H1 (cell line): ENCODE measurements at regions not wholly inside any gene's neighbourhood (a gene's known extent, or its start where the extent isn't known, plus 50 kb on each side); places are given as distances from the start of the nearest gene placed in this dataset.

Experiments used
- CTCF ChIA-PET: fragments of 300-600 bp; sonication (Branson Sonifier 250); formaldehyde crosslinking; loops from one replicate; lab custom pipeline; 2021; ENCODE audit not compliant: partially characterized antibody; lab: Charles Lee
- POLR2A ChIA-PET: fragments of 300-600 bp; sonication (Branson Sonifier 250); formaldehyde crosslinking; loops from one replicate; lab custom pipeline; 2021; ENCODE audit warnings: inconsistent platforms; ENCODE audit not compliant: partially characterized antibody; lab: Charles Lee
- DNase-seq, 2 experiments: peaks; one replicate each; pipeline versions ENCODE4 v3.0.0 to v3.0.0-alpha.2; 2010 to 2022; ENCODE audit warnings: low spot score in 2 of 2, low read depth in 1 of 2, mixed read lengths in 1 of 2
- FAIRE-seq: peaks from 2 replicates; lab custom pipeline; 2011; peaks lifted over from hg19 to GRCh38; lab: Jason Lieb, UNC
- H2AFZ ChIP-seq: 2 replicates; pipeline ENCODE4 v1.8.1; 2012; ENCODE audit warnings: low read length, inconsistent platforms
- H2AK5ac ChIP-seq: 2 replicates; pipeline ENCODE4 v1.6.1; 2013; ENCODE audit warnings: low read depth, low read length
- H2BK120ac ChIP-seq: replicated peaks from 2 replicates; pipeline ENCODE3; 2013; ENCODE audit warnings: low read depth, low read length, inconsistent platforms
- H2BK12ac ChIP-seq: 2 replicates; pipeline ENCODE4 v1.6.1; 2013; ENCODE audit warnings: low read depth, low read length
- H2BK15ac ChIP-seq: 2 replicates; pipeline ENCODE4 v1.6.1; 2013; ENCODE audit warnings: low read length
- H2BK20ac ChIP-seq: 2 replicates; pipeline ENCODE4 v1.6.1; 2013; ENCODE audit warnings: low read length
- H2BK5ac ChIP-seq: 2 replicates; pipeline ENCODE4 v1.6.1; 2013; ENCODE audit warnings: low read depth, low read length
- H3K14ac ChIP-seq: 2 replicates; pipeline ENCODE4 v1.6.1; 2013; ENCODE audit warnings: inconsistent platforms; ENCODE audit not compliant: insufficient read length
- H3K18ac ChIP-seq: 2 replicates; pipeline ENCODE4 v1.6.1; 2013; ENCODE audit warnings: low read length; ENCODE audit errors: extremely low read depth
- H3K23ac ChIP-seq: 2 replicates; pipeline ENCODE4 v1.6.1; 2013; ENCODE audit warnings: inconsistent platforms; ENCODE audit not compliant: insufficient read length
- H3K23me2 ChIP-seq: 2 replicates; pipeline ENCODE4 v1.6.1; 2013; ENCODE audit warnings: low read depth, low read length
- H3K27ac ChIP-seq: 2 replicates; pipeline ENCODE4 v1.6.1; 2011; ENCODE audit warnings: low read depth, low read length, inconsistent platforms
- H3K27me3 ChIP-seq, 4 experiments: replicated peaks in 1 of 4; 1 replicate in 1 of 4; 2 replicates in 3 of 4; pipeline versions ENCODE4 v1.6.1 to v1.8.1; 2011 to 2013; ENCODE audit warnings: low read length in 3 of 4, mild to moderate bottlenecking in 3 of 4, inconsistent platforms in 2 of 4, mixed read lengths in 2 of 4, moderate library complexity in 1 of 4; ENCODE audit not compliant: control insufficient read depth in 3 of 4, insufficient read depth in 3 of 4; ENCODE audit errors: extremely low read depth in 1 of 4
- H3K36me3 ChIP-seq, 4 experiments: 2 replicates each; pipeline versions ENCODE4 v1.6.1 to v1.8.1; 2011 to 2013; ENCODE audit warnings: mild to moderate bottlenecking in 4 of 4, low read length in 3 of 4, moderate library complexity in 2 of 4, control low read depth in 1 of 4, inconsistent platforms in 1 of 4; ENCODE audit not compliant: insufficient read depth in 4 of 4, control insufficient read depth in 2 of 4
- H3K4ac ChIP-seq: replicated peaks from 2 replicates; pipeline ENCODE3; 2013; ENCODE audit warnings: low read length, low read depth, mixed read lengths, inconsistent platforms; ENCODE audit not compliant: insufficient read length
- H3K4me1 ChIP-seq, 4 experiments: replicated peaks in 1 of 4; 1 replicate in 1 of 4; 2 replicates in 3 of 4; pipeline versions ENCODE4 v1.6.1 to v1.8.1; 2011 to 2013; ENCODE audit warnings: low read length in 3 of 4, inconsistent platforms in 2 of 4, mixed read lengths in 1 of 4; ENCODE audit not compliant: insufficient read depth in 4 of 4, control insufficient read depth in 3 of 4
- H3K4me2 ChIP-seq, 2 experiments: 2 replicates each; pipeline versions ENCODE4 v1.6.1 to v1.8.1; 2011 to 2013; ENCODE audit warnings: low read depth in 2 of 2, low read length in 2 of 2, control low read depth in 1 of 2, inconsistent platforms in 1 of 2, mild to moderate bottlenecking in 1 of 2; ENCODE audit not compliant: insufficient read depth in 1 of 2
- H3K4me3 ChIP-seq, 4 experiments: fragments of 200-600, 300-600 bp in 1 of 4; sonication (generic), shearing (Covaris generic), sonication (Bioruptor Twin) in 1 of 4; 2 replicates each; pipeline versions ENCODE4 v1.5.1 to v1.8.1; 2011 to 2016; ENCODE audit warnings: low read length in 4 of 4, low read depth in 3 of 4, control low read depth in 2 of 4, inconsistent platforms in 2 of 4, mild to moderate bottlenecking in 2 of 4, mixed read lengths in 1 of 4, moderate library complexity in 1 of 4; ENCODE audit not compliant: insufficient read depth in 2 of 4; ENCODE audit errors: extremely low read depth in 1 of 4
- H3K56ac ChIP-seq: replicated peaks from 2 replicates; pipeline ENCODE3; 2013; ENCODE audit warnings: low read depth, mild to moderate bottlenecking, mixed read lengths, low read length, inconsistent platforms; ENCODE audit not compliant: insufficient read length
- H3K79me1 ChIP-seq: 2 replicates; pipeline ENCODE4 v1.6.1; 2013; ENCODE audit warnings: low read depth, low read length, control low read depth
- H3K79me2 ChIP-seq, 2 experiments: 2 replicates each; pipeline versions ENCODE4 v1.6.1 to v1.8.1; 2012 to 2013; ENCODE audit warnings: low read length in 2 of 2, mild to moderate bottlenecking in 2 of 2, inconsistent platforms in 1 of 2; ENCODE audit not compliant: insufficient read depth in 2 of 2, control insufficient read depth in 1 of 2
- H3K9ac ChIP-seq, 4 experiments: replicated peaks in 1 of 4; 1 replicate in 1 of 4; 2 replicates in 3 of 4; pipeline versions ENCODE4 v1.6.1 to v1.8.1; 2011 to 2013; ENCODE audit warnings: low read depth in 3 of 4, low read length in 3 of 4, control low read depth in 2 of 4, mild to moderate bottlenecking in 2 of 4, moderate library complexity in 2 of 4, inconsistent platforms in 1 of 4; ENCODE audit errors: extremely low read depth in 1 of 4
- H3K9me3 ChIP-seq, 2 experiments: 2 replicates each; pipeline versions ENCODE4 v1.6.1 to v1.8.1; 2012 to 2013; ENCODE audit warnings: mild to moderate bottlenecking in 2 of 2, moderate library complexity in 2 of 2, control low read depth in 1 of 2, inconsistent platforms in 1 of 2, low read depth in 1 of 2, low read length in 1 of 2, mixed read lengths in 1 of 2; ENCODE audit not compliant: insufficient read depth in 2 of 2
- H4K20me1 ChIP-seq, 2 experiments: replicated peaks in 1 of 2; 2 replicates each; pipeline versions ENCODE3 to v1.8.1; 2011 to 2013; ENCODE audit warnings: inconsistent platforms in 2 of 2, low read length in 2 of 2, mild to moderate bottlenecking in 1 of 2; ENCODE audit not compliant: insufficient read depth in 2 of 2, control insufficient read depth in 1 of 2
- H4K5ac ChIP-seq: 2 replicates; pipeline ENCODE4 v1.6.1; 2013; ENCODE audit warnings: low read length, low read depth, mixed read lengths, inconsistent platforms; ENCODE audit not compliant: insufficient read length
- H4K8ac ChIP-seq: 2 replicates; pipeline ENCODE4 v1.8.0; 2013; ENCODE audit warnings: mild to moderate bottlenecking, moderate library complexity, low read length, inconsistent platforms; ENCODE audit not compliant: insufficient read depth; ENCODE audit errors: extremely low read depth
- H4K91ac ChIP-seq: replicated peaks from 2 replicates; pipeline ENCODE3; 2013; ENCODE audit warnings: low read length, mixed read lengths, inconsistent platforms; ENCODE audit not compliant: insufficient read length
- BRCA1 ChIP-seq: IDR thresholded peaks from 2 replicates; pipeline ENCODE4 v1.6.1; 2012; ENCODE audit warnings: low read depth, low read length, improper control_type of control experiment
- CHD1 ChIP-seq: IDR thresholded peaks from 2 replicates; pipeline ENCODE4 v1.6.1; 2012; ENCODE audit warnings: low read depth, low read length, improper control_type of control experiment
- CHD2 ChIP-seq: IDR thresholded peaks from 2 replicates; pipeline ENCODE4 v1.6.1; 2012; ENCODE audit warnings: low read length, improper control_type of control experiment
- CTBP2 ChIP-seq: IDR thresholded peaks from 2 replicates; pipeline ENCODE4 v1.7.0; 2011; ENCODE audit warnings: borderline replicate concordance, mild to moderate bottlenecking, moderate library complexity, mixed read lengths, low read length; ENCODE audit not compliant: insufficient read depth, insufficient read length
- KDM1A ChIP-seq: fragments of 200-600, 300-600 bp; sonication (generic); IDR thresholded peaks from 2 replicates; pipeline ENCODE4 v1.7.1; 2016; ENCODE audit warnings: mild to moderate bottlenecking, low read length, borderline replicate concordance
- POLR2A ChIP-seq, 2 experiments: IDR thresholded peaks; 1 replicate in 1 of 2; 2 replicates in 1 of 2; pipeline ENCODE4 v1.6.1; 2011; ENCODE audit warnings: low read depth in 2 of 2, low read length in 2 of 2, mild to moderate bottlenecking in 2 of 2; ENCODE audit errors: control extremely low read depth in 1 of 2
- RBBP5 ChIP-seq: IDR thresholded peaks from 2 replicates; pipeline ENCODE4 v1.7.1; 2012; ENCODE audit warnings: low read depth, mild to moderate bottlenecking, inconsistent platforms, low read length, moderate library complexity, borderline replicate concordance
- RFX5 ChIP-seq: IDR thresholded peaks from 2 replicates; pipeline ENCODE4 v1.6.1; 2011; ENCODE audit warnings: low read depth, low read length, improper control_type of control experiment, borderline replicate concordance
- RXRA ChIP-seq: IDR thresholded peaks from 2 replicates; pipeline ENCODE4 v1.6.1; 2011; ENCODE audit warnings: low read depth, mild to moderate bottlenecking, low read length, moderate library complexity; ENCODE audit not compliant: insufficient read depth
- SIX5 ChIP-seq: IDR thresholded peaks from 2 replicates; pipeline ENCODE4 v1.6.1; 2011; ENCODE audit warnings: mild to moderate bottlenecking, low read depth, low read length
- SP4 ChIP-seq: IDR thresholded peaks from 2 replicates; pipeline ENCODE4 v1.6.1; 2012; ENCODE audit warnings: low read length, inconsistent platforms
- SRF ChIP-seq: IDR thresholded peaks from 2 replicates; pipeline ENCODE4 v1.6.1; 2011; ENCODE audit warnings: mild to moderate bottlenecking, low read depth, low read length, moderate library complexity
- SUZ12 ChIP-seq: fragments of 200-600 bp; sonication (generic); IDR thresholded peaks from 2 replicates; pipeline ENCODE4 v1.6.1; 2012; ENCODE audit warnings: mild to moderate bottlenecking, inconsistent platforms, low read length, moderate library complexity, mixed read lengths
- TAF7 ChIP-seq: optimal IDR thresholded peaks from 2 replicates; pipeline ENCODE3; 2011; ENCODE audit warnings: low read depth, mild to moderate bottlenecking, inconsistent platforms, low read length, moderate library complexity, borderline replicate concordance
- TCF12 ChIP-seq: IDR thresholded peaks from 2 replicates; pipeline ENCODE4 v1.6.1; 2011; ENCODE audit warnings: low read depth, mild to moderate bottlenecking, low read length
- YY1 ChIP-seq: IDR thresholded peaks from 2 replicates; pipeline ENCODE4 v1.6.1; 2011; ENCODE audit warnings: low read depth, mild to moderate bottlenecking, low read length
- WGBS, 2 experiments: shearing (Covaris generic) in 1 of 2; methylation state at CpG; one replicate each; pipeline versions ENCODE4 v1.1.6 to v1.1.7; 2013 to 2015; ENCODE audit warnings: low lambda C conversion rate in 2 of 2, mixed read lengths in 2 of 2, inconsistent platforms in 1 of 2, low coverage in 1 of 2, missing lambda C conversion rate in 1 of 2; ENCODE audit not compliant: insufficient replicate concordance in 2 of 2, insufficient coverage in 1 of 2, insufficient read length in 1 of 2; ENCODE audit errors: extremely low coverage in 1 of 2, missing lambda C conversion rate in 1 of 2; 5-methylcytosine and 5-hydroxymethylcytosine counted together
- TF ChIP-seq, protein P1 (sequence below): IDR thresholded peaks from 2 replicates; pipeline ENCODE4 v1.6.1; 2012; ENCODE audit warnings: inconsistent platforms

DNA sequence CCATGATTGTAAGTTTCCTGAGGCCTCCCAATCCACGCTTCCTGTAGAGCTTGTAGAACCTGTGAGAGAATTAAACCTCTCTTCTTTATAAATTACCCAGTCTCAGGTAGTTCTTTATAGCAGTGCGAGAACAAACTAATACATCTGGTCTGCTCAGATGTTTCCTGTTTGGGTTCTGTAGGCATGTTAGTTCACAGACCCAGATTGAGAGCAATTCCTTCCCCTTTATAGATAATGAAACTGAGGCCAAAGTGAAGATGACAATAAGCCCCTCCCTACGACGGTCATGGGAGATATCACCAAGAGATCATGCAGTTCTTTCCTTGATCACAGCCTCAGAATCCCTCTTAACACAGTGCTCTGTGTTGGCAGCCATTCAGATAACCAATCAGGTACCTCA, 76.5 kb upstream of the CLMN start:
- Histone ChIP-seq H3K23me2 (peaks cover 11% of the 10 kb centered on the region), H2AK5ac (no peak overlapping the region), H3K14ac (no peak overlapping the region), H3K56ac (no peak overlapping the region), H2BK5ac (no peak overlapping the region), H3K4ac (no peak overlapping the region), H3K9me3 (no peaks in the 10 kb centered on the region), H3K79me1 (no peaks in the 10 kb centered on the region), H3K4me2 (no peak overlapping the region), H2AFZ (no peak overlapping the region), H3K9ac (no peak overlapping the region), H3K36me3 (no peaks in the 10 kb centered on the region), H4K8ac (no peak overlapping the region), H4K91ac (no peak overlapping the region), H4K20me1 (peaks cover 0 to 10% of the 10 kb centered on the region in 2 experiments), H2BK15ac (no peak overlapping the region), H4K5ac (no peak overlapping the region), H3K27ac (no peak overlapping the region), H3K18ac (no peak overlapping the region), H3K27me3 (no peaks in the 10 kb centered on the region), H3K4me1 (no peaks in the 10 kb centered on the region; a peak in 1 of 7 replicates), H3K4me3 (no peak overlapping the region), H2BK120ac (no peak overlapping the region), H2BK20ac (no peak overlapping the region), H3K79me2 (no peaks in the 10 kb centered on the region), H2BK12ac (no peak overlapping the region), H3K23ac (no peak overlapping the region)
- 84% methylated on average over 4 of the region's 4 CpGs; no CpG with 5 or more reads in 1 of the 2 experiments for WGBS, 2 experiments
- DNase-seq = no peak
- CTCF ChIA-PET = interaction anchor here (1.3 to 1.5 kb wide), 2 partner anchors 21 to 31 kb away, joined by 3 read pairs; no protein-coding TSS in a partner anchor
- no peak for FAIRE-seq
- POLR2A ChIA-PET = no interaction called here
- no peak for TF ChIP-seq BRCA1
- no peak for TF ChIP-seq KDM1A
- no peak for TF ChIP-seq RBBP5
- no peak for TF ChIP-seq CHD2
- TF ChIP-seq YY1 = no peak
- no peak for TF ChIP-seq TAF7
- TF ChIP-seq CTBP2 = no peak
- no peak for TF ChIP-seq TCF12
- TF ChIP-seq SRF = no peak
- no peak for TF ChIP-seq RXRA
- no peak for TF ChIP-seq SIX5
- TF ChIP-seq SUZ12 = no peak
- TF ChIP-seq, protein P1, sequence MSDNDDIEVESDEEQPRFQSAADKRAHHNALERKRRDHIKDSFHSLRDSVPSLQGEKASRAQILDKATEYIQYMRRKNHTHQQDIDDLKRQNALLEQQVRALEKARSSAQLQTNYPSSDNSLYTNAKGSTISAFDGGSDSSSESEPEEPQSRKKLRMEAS = no peak
- no peak for TF ChIP-seq POLR2A (IDR thresholded peaks at IDR 0.05; ENCODE audit: control extremely low read depth in 1 of 2, low read depth in 2 of 2, low read length in 2 of 2)
- no peak for TF ChIP-seq SP4
- TF ChIP-seq RFX5 = no peak
- no peak for TF ChIP-seq CHD1
